Endothelial cell of umbilical vein (primary cell): ENCODE measurements at regions not wholly inside any gene's neighbourhood (a gene's known extent, or its start where the extent isn't known, plus 50 kb on each side); places are given as distances from the start of the nearest gene placed in this dataset.

Experiments
- EZH2 ChIP-seq: IDR thresholded peaks from 2 replicates; pipeline ENCODE4 v1.6.1; 2012; ENCODE audit warnings: borderline replicate concordance, low read depth, mild to moderate bottlenecking, moderate library complexity, low read length, inconsistent platforms; ENCODE audit not compliant: severe bottlenecking
- FOS ChIP-seq: IDR thresholded peaks from 2 replicates; pipeline ENCODE4 v1.6.1; 2011; ENCODE audit warnings: mild to moderate bottlenecking, low read length, moderate library complexity, borderline replicate concordance; ENCODE audit not compliant: insufficient read depth
- GATA2 ChIP-seq: IDR thresholded peaks from 2 replicates; pipeline ENCODE4 v1.7.0; 2011; ENCODE audit warnings: low read depth, mild to moderate bottlenecking, moderate library complexity, mixed read lengths, low read length; ENCODE audit not compliant: insufficient read length, insufficient read depth
- JUN ChIP-seq: IDR thresholded peaks from 2 replicates; pipeline ENCODE4 v1.6.1; 2011; ENCODE audit warnings: borderline replicate concordance, low read depth; ENCODE audit not compliant: insufficient read length, insufficient read depth
- MAX ChIP-seq: IDR thresholded peaks from 2 replicates; pipeline ENCODE4 v1.6.1; 2011; ENCODE audit not compliant: insufficient read depth, insufficient read length
- MYC ChIP-seq: IDR thresholded peaks from one replicate; pipeline ENCODE4 v1.6.1; 2011; ENCODE audit warnings: mild to moderate bottlenecking, low read depth, low read length
- POLR2A ChIP-seq: IDR thresholded peaks from 2 replicates; pipeline ENCODE4 v1.6.1; 2012; ENCODE audit warnings: low read depth, mild to moderate bottlenecking, control low read depth, low read length
- POLR2AphosphoS5 ChIP-seq: IDR thresholded peaks from 2 replicates; pipeline ENCODE4 v1.6.1; 2012; ENCODE audit warnings: low read depth, mild to moderate bottlenecking, control low read depth, low read length, moderate library complexity; ENCODE audit not compliant: insufficient read depth
- TF ChIP-seq, protein P1 (sequence below), 2 donors: IDR thresholded peaks; 1 replicate in 1 of 2; 2 replicates in 1 of 2; pipeline ENCODE4 v1.5.1; 2011; ENCODE audit warnings: low read length in 2 of 2, mild to moderate bottlenecking in 2 of 2, moderate library complexity in 2 of 2, control low read depth in 1 of 2, inconsistent platforms in 1 of 2, low read depth in 1 of 2; ENCODE audit not compliant: insufficient read depth in 1 of 2; ENCODE audit errors: extremely low read depth in 1 of 2

- TF ChIP-seq POLR2A (no peak), EZH2 (no peak), MAX (no peak), POLR2AphosphoS5 (no peak), GATA2 (no peak), MYC (no peak), FOS (no peak), JUN (no peak)
- TF ChIP-seq, protein P1, sequence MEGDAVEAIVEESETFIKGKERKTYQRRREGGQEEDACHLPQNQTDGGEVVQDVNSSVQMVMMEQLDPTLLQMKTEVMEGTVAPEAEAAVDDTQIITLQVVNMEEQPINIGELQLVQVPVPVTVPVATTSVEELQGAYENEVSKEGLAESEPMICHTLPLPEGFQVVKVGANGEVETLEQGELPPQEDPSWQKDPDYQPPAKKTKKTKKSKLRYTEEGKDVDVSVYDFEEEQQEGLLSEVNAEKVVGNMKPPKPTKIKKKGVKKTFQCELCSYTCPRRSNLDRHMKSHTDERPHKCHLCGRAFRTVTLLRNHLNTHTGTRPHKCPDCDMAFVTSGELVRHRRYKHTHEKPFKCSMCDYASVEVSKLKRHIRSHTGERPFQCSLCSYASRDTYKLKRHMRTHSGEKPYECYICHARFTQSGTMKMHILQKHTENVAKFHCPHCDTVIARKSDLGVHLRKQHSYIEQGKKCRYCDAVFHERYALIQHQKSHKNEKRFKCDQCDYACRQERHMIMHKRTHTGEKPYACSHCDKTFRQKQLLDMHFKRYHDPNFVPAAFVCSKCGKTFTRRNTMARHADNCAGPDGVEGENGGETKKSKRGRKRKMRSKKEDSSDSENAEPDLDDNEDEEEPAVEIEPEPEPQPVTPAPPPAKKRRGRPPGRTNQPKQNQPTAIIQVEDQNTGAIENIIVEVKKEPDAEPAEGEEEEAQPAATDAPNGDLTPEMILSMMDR (IDR thresholded peaks at IDR 0.05; ENCODE audit: extremely low read depth in 1 of 2, insufficient read depth in 1 of 2, low read depth in 1 of 2, low read length in 2 of 2) = no peak
Measured at GRCh38 chr14:27242874-27243273, 645.0 kb upstream of the NOVA1 start.
